ENCODE measurements at regions not wholly inside any gene's neighbourhood (a gene's known extent, or its start where the extent isn't known, plus 50 kb on each side); places are given as distances from the start of the nearest gene placed in this dataset.
A peak's percentile ranks its signal among the peaks of the same experiment; 100 is the strongest.
"Not testable (repeated sequence)": the region's sequence is repeated elsewhere in the genome, so short reads cannot be mapped to it uniquely, and the experiment has no call there.

DNA sequence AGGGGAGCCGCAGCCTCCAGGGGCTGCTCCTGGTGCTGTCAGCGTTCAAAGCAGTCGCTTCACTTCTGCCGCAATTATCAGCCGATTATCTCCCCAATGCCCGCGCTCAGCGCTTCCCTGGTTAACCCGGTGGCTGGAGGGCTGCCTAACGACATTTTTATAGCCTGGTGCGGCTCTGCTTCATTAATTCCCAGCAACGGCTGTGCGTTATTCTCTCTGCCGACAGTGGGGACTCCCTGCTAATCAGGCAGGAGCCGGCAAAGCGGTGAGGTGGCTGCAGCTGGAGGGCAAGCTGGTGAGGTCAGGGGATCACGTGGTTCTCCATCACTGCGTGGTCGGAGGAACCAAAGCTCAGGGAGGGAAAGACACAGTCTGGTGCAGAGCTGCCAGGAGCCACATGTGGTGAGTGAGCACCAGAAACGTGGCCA lies 62.9 kb downstream of the GLRX5 start:
- peak; percentile 86 for DNase-seq

DNA sequence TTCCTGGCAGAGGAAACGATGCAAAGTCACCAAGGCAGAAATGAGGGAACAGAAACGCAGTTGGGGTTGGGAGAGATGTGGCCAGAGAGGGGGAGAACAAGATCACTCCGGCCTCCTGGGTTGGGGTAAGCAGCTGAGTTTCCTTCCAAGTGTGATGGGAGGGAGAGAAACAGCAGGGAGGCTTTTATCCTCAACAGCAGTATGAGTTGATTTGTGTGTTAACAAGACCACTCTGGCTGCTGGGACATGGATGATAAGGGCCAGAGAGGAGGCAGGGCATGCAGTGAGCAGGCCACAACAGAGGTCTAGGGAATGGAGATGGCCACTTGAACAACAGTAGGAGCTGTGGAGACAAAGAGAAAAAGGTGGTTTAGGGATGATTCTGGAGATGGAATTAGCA lies 66.8 kb downstream of the GLRX5 start:
- no peak for DNase-seq

- DNase-seq: no peak
These were observed 68.6 kb downstream of the GLRX5 start for GRCh38 chr14:95603415-95603814.

- DNase-seq: no peak
These were observed 71.4 kb downstream of the GLRX5 start for GRCh38 chr14:95606266-95606665.

- no peak for DNase-seq
These were observed 73.9 kb downstream of the GLRX5 start for GRCh38 chr14:95608637-95609235.

GRCh38 chr14:95609398-95609990 lies 74.6 kb downstream of the GLRX5 start:
- DNase-seq: peak; percentile 46

DNA sequence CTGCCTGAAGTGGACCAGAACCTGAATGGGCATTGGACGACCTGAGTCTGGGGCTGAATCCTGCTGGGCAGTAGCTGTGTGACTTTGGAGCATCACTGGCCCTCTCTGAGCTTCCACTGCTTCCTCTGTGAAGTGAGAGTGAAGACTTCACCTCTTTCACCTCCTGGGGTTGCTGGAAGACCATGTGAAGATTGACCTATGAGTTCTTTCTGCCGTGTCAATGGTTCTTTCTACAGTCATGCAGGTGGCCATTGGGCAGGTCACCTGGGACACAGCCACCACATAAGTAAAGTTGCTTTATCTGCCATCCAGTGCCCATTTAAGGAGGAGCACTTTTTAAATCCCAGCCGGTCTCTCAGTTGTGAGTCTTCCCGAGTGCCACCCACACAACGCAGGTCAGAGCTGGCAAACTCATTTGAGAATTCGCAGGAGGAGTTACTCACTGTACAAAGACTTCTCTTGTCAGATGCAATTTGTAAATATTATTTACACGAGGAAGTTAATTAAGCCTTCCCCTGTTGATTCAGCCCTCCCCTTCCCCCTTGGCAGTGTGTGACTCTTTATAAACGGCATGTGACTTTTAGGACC lies 74.8 kb upstream of the TCL1B start:
- DNase-seq: no peak

DNA sequence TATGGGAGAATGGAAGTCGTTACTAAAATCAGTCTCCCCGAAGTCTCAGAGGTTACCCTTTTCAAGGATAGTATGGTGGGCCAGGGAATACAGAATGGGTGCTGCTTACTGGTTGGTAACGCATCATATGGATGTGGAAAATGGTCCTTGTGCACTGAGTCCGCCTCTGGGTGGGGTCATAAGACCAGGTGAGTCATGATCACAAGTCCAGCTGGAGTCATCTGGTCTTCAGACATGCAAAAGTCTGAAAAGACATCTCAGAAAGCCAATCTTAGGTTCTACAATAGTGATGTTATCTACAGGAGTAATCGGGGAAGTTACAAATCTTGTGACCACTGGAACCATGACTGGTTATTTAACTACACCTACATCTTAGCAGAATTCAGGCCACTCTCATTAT lies 71.9 kb upstream of the TCL1B start:
- no peak for DNase-seq

DNA sequence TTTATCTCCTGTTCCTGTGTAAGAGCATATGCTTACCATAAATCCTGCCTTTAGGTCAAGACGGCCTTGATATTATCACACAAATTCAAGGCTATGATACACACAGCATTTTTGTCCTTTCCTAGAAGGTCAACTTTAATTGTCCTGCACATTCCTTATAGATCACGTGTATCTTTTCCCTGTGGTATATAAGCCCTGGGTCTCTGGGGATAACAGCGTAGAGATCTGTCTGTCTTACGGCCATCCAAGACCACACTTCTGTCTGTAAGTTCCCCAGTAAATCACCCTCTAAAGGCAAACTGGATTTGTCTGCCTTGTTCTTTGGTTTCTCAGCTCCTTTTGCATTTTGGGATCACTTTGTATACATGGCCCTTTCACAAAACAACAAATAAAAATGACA lies 69.5 kb upstream of the TCL1B start:
- DNase-seq: no peak

GRCh38 chr14:95619785-95620417 lies 66.3 kb upstream of the TCL1B start:
- DNase-seq: no peak

- no peak for DNase-seq
These were observed 65.6 kb upstream of the TCL1B start for GRCh38 chr14:95620659-95621059.

- DNase-seq: no peak
These were observed 63.0 kb upstream of the TCL1B start for GRCh38 chr14:95623195-95623594.

DNA sequence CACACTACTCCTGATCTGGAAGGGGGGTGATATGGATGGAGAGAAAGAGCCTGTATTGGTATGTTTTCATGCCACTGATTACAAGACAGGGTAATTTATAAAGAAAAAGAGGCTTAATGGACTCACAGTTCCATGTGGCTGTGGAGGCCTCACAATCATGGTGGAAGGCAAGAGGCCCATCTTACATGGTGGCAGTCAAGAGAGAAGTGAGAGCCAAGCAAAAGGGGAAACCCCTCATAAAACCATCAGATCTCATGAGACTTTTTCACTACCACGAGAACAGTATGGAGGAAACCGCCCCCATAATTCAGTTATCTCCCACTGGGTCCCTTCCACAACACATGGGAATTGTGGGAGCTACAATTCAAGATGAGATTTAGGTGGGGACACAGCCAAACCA lies 60.5 kb upstream of the TCL1B start:
- not testable (repeated sequence) for DNase-seq

DNA sequence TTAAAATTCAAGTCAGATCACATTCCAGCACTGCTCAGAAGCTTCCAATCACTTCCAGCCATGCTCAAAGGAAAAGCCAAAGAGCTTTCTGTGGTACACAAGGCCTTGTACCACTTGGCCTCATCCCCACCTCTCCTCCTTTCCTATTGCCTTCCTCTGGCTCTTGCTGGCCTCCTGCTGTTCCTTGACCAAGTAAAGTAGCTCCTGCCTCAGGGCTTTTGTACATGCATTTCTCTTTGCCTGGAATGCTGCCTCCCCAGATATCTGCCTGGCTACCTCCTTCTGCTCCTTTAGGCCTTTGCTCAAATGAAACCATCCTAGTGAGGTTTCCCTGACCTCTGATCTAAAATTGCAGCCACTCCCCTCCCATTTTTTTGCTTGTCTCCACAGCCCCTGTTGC lies 51.2 kb upstream of the TCL1B start:
- DNase-seq: no peak
